ENCODE measurements at regions not wholly inside any gene's neighbourhood (a gene's known extent, or its start where the extent isn't known, plus 50 kb on each side); places are given as distances from the start of the nearest gene placed in this dataset.
"Not testable (repeated sequence)": the region's sequence is repeated elsewhere in the genome, so short reads cannot be mapped to it uniquely, and the experiment has no call there.

DNA sequence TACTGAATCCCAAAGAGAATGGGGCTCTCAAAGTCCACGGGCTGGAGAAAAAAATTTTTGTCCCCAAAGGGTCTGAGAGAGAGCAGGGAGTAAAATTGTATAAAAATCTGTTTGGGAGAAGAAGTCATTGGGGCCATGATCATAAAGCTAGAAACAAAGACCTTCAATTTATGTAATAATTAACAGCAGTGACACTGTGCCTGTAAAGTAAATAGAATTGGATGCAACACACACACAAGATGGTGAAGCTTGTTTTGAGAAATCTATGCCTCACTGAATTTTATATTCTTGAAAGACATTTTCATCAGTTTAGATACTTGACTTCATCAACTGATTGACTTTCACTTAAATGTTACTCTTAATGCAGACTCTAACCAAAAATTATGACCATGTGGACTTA is 600.5 kb upstream of the ADAMTS5 start:
- DNase-seq (ENCODE audit: low read depth), result no peak

DNA sequence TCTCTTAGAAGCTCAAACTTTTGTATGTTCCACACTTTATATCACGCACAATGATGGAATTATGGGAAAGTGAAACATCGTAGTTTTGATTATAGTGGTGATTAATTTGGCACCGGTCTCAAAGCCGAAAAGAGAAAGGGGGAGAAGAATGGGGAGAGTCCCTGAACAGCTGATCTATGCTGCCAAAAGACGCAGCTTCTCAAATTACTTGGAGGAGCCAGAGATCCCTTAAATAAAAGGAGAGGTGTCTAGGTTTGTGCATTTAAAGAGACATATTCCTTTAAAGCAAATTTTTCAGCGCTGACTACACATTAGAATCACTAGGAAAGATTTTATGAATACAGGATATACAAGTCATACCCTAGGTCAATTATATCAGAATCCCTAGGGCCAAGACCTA is 599.6 kb upstream of the ADAMTS5 start:
- no peak for DNase-seq (ENCODE audit: low read depth)

DNA sequence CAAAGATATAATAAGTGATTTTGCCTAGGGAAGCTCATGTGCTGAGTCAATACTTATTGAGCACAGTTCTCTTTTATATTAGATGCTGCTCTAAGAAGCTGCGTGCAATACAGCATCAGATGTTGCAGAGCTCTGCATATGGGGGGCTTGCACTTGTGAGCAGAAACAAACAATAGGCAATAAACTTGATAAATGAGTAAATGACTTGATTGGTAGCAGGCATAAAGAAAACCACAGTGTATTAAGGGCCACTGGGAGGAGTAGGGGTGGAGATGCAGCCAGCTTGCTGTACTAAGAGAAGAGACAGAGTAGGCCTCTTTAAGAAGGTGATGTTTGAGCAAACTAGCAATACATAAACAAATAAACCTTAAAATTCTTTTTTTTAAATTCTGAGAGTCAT is 598.5 kb upstream of the ADAMTS5 start:
- DNase-seq (ENCODE audit: low read depth), result no peak

DNA sequence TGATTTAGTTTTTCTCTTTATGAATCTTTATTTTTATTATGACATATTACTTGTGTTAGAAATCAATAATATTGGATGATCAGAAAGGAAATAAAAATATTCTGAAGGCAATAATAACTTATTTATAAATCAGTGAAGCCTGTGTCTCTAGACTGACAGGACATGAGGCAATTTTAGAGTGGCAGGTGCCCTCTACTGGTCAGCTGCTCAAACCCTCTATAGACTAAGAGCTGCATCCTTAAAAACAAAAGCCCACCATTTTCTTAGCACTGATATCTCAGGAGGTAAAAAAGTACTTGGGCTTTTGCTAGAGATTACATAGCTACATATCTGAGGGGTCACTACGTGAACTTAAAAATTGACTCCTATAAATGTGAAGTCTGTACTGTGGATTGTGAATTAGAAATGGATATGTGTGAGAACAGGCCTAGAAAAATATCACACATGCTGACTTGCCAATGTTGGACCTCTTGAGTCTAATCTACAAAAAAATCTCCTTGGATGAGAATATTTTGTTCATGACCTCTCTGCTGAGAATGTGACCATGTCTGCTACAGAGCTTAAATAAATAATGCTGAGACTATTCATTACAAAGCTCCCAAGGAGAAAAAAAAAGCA is 597.9 kb upstream of the ADAMTS5 start:
- no peak for DNase-seq (ENCODE audit: low read depth)

DNA sequence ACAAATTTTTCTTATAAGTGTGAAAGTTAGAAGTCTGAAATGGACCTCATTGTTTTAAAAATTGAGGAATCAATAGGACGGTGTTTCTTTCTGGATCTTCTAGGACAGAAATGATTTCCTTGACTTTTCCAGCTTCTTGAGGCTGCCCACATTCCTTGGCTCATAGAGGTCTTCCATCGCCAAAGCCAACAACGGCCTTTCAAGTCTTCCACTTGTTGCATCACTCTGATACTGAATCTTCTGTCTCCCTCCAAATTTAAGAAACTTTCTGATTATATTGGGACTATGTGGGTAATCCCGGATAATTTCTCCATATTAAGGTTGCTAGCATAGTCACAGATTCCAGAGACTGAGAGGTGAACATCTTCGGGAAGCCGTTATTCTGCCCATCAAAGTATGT is 595.4 kb upstream of the ADAMTS5 start:
- DNase-seq (ENCODE audit: low read depth), result no peak

DNA sequence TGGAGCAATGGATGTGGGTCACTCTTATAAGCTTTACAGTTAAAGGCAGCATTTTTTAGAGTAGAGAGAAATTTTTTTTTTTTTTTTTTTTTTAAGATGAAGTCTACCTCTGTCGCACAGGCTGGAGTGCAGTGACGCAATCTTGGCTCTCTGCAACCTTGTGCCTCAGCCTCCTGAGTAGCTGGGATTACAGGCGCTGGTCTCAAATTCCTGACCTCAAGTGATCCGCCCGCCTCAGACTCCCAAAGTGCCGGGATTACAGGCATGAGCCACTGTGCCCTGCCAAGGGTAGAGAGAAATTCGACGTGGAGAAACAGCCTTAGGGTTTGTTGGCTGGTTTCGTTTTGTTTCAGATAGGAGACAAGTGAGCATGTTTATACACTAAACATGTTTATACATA is 594.2 kb upstream of the ADAMTS5 start:
- DNase-seq (ENCODE audit: low read depth), result no peak

DNA sequence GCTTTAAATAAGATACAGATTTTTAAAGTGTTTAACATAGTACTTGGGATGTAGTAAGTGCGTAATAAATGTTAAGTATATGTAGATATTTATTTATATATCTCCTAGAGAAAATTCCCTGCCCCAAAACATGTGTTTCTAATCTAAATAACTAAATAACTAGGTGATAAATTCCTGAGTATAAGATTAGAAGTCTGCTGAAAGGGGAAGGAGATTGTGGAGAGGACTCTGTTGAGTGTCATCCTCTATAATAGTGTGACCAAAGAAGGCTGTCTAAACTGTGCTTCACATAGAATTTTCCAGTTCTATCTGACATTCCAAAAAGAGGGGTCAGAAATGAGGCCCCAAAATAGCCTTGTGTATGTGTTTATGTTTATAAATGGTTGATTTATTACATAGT is 590.5 kb upstream of the ADAMTS5 start:
- no peak for DNase-seq (ENCODE audit: low read depth)

DNA sequence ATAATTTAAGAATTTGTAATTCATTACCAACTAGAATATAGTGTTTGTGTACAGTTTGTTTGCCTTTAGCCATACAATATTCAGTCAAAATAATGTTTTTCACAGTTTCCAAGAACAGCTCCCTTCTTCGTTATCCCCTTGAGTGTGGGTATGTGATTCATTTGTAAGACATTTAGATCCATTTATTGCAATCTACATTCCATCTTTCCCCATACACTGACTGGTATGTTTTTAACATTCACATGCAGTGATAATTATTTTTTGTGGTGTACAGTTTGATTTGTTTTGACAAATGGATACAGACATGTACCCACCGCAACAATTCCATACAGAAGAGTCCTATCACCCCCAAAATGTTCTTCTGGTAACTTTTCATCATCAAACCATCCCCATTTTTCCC is 589.1 kb upstream of the ADAMTS5 start:
- DNase-seq (ENCODE audit: low read depth), result no peak

DNA sequence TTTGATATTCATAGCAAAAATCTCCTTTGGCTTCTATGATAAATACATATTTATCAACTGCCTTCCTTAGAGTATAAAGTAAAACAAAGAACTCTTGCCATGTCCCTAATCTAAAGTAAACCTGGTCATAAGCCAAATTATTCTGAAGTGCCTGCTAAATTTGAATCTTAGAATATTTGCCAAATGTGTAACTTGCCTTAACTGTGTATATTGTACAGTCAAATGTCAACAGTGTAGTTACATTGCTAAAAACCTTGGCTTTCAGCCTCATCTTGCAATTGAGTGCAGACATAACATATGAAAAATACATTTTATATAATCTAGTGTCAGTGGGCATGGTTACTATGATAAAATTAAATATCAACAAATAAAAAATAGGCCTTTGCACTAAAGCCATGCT is 583.4 kb upstream of the ADAMTS5 start:
- no peak for DNase-seq (ENCODE audit: low read depth)

DNA sequence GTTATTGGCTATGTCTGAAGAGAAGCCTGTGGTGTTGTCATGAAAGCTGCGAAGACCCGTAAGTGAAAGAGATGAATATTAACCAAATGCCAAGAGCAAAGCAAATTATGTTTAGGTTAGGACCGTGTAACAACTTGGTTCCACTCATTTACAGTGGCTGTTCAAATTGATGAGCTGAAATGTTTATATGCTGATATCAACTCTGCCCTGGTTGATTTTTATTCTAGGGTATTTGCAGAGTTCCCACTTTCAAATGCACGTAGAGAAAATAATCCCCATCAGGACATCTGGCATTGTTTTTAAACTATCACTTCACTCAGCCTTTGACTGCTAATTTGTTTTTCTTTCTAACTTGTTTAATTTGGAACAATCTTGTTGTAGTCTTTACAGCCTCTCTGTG is 581.6 kb upstream of the ADAMTS5 start:
- no peak for DNase-seq (ENCODE audit: low read depth)

DNA sequence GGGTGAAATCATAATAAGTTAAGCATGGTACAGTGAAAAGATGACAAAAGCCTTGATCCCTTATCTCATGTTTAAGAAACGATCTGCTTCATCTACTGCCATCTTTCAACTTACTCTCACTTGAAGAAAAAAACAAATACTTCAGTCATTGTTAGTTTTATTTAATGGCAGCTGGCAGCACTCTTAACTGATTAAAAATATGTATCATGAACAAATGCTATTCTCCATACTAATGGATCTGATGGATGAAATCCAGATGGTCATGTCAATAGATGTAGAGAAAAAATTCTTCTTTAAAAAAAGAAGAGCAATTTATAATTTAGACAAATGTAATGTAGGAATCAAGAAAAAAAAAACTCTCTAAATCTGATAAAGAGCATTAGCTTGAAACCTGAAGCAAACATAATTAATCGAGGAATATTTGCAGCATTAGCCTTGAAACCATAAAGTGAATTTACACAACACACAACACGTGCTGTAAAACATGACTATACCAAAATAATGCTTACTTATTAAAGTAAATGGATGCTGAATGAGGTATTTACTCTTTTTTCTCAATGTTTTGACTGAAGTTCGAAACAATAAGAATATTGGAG is 579.0 kb upstream of the ADAMTS5 start:
- DNase-seq (ENCODE audit: low read depth), result no peak

DNA sequence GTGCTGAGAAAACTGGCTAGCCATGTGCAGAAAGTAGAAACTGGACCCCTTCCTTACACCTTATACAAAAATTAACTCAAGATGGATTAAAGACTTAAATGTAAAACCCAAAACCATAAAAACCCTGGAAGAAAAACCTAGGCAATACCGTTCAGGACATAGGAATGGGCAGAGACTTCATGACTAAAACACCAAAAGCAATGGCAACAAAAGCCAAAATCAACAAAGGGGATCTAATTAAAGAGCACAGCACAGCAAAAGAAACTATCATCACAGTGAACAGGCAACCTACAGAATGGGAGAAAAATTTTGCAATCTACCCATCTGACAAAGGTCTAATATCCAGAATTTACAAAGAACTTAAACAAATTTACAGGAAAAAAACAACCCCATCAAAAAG is 575.2 kb upstream of the ADAMTS5 start:
- DNase-seq (ENCODE audit: low read depth), result not testable (repeated sequence)

DNA sequence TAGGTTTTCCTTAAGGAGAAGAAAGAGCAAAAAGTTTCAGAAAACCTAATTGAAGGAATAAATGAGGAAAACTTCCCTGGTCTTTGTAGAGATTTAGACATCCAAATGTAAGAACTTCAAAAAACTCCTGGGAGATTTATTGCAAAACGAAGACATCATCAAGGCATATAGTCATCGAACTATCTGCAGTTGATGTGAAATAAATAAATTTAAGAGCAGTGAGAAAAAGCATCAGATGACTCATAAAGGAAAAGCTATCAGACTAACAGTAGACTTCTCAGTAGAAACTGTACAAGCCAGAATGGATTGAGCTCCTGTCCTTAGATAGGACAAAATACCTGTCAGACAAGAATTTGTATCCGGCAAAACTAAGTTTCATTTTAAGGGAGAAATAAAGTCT is 569.4 kb upstream of the ADAMTS5 start:
- DNase-seq (ENCODE audit: low read depth), result no peak

DNA sequence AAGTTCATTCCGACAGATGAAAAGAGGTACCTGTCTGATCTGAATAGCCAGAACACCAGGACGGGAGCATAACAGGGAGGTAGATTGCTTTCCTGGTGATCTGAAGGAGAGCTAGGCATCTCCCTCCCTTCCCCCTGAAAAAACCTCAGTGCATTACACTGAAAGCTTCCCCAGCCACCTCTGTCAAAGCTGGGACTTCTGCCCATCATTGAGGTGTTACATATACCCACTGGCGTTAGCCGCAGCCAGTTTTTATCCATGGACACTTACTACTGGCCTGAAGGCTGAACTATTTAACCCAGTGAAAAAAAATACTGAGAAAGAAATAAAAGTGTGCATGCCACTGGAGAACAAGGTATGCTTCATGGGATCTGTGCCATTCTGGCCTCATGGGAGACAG is 568.3 kb upstream of the ADAMTS5 start:
- DNase-seq (ENCODE audit: low read depth), result no peak

DNA sequence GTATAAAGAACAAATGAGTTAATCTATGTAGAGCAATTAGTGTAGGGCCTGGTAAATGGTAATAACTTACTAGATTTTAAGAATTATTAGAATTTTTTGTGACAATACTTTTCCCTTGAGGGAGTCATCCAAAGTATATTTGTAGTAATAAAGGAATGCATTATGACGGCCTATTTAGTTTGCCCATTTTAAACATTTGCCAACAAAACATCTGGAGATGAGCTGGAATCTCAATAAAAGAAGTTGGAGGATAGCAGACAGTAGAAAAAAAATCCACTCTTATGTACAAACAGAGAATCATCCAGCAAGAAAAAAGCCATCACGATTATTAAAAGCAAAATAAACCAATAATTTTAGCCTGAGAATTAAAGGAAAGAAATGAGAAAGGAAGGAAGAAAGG is 567.3 kb upstream of the ADAMTS5 start:
- no peak for DNase-seq (ENCODE audit: low read depth)

DNA sequence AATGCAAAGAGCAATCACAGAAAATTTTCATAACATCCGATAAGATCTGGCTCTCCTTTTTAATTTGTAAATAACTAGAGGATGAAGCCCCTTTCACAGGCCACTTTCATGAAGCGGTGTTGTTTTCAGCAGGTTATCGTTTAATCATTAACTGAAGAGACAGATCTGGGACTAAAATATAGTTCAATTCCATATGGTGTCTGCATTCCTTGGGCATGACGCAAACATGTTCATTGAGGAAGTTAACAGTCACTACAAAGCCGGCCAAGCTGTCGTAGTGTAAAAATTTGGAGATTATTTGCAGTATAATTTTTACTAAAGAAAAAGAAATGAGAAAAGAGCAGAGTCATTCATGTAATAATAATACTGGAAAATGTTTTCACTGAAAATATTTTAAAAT is 565.2 kb upstream of the ADAMTS5 start:
- DNase-seq (ENCODE audit: low read depth), result no peak

DNA sequence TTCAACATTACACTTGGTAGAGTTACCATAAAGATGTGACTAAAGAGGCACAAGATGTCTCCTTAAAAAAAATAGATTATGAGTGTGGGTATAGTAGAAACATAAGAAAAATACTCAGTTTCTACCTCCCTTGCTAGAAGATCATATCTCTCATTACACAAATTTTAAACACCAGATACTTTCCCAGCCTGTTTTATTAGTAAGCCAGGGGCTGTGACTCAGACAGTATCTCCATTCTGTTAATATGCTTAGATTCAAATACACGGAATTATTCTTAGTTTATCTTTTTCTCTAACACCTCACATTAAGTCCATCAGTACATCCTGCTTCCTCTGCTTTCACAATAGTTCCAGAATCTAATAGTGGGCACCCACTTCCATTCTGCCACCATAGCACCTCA is 561.8 kb upstream of the ADAMTS5 start:
- DNase-seq (ENCODE audit: low read depth), result no peak

DNA sequence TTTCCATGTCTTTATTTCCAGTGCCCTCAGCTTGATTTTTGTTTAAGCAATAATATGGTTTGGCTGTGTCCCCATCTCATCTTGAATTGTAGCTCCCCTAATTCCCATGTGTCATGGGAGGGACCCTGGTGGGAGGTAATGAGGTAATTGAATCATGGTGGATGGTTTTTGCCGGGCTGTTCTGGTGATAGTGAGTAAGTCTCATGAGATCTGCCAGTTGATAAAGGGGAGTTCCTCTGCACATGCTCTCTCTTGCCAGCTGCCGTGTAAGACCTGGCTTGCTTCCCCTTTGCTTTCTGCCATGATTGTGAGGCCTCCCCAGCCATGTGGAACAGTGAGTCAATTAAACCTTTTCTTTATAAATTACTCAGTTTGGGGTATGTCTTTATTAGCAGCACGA is 559.6 kb upstream of the ADAMTS5 start:
- DNase-seq (ENCODE audit: low read depth), result no peak

DNA sequence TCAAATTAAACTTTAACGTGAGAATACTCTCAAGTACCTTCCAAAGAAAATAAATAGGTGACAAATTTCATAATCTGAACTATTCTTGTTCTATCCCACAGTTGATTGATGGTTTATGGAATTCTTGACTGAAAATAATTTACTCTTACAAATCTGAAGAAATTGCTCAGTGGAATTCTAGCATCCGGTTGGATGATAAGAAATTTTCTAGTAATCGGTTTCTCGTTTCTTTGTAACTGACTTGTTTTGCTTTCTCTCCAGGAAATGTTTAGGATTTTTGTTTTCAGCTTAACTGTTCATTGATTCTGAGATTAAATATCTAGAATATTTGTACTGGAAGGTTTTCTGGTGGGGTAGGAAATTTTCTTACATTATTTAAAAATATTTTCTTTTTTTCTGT is 558.9 kb upstream of the ADAMTS5 start:
- no peak for DNase-seq (ENCODE audit: low read depth)

DNA sequence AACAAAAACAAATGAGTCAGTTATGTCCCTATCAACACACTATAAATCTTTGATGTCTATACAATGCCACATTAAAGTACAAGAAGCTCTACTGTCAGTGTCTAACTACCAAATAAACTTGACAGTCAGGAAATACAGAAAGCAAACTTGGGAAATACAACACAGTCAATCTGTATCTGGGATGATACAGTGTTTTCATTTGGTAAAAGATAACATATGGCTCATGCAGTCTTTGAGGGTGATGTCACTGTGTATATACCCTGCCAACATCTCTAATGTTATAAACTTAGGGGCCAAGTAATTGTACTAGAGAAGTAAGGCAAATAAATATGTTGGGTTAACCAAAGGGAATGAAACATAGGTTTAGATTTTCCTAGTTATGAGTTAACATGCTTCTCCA is 552.5 kb upstream of the ADAMTS5 start:
- DNase-seq (ENCODE audit: low read depth), result no peak

DNA sequence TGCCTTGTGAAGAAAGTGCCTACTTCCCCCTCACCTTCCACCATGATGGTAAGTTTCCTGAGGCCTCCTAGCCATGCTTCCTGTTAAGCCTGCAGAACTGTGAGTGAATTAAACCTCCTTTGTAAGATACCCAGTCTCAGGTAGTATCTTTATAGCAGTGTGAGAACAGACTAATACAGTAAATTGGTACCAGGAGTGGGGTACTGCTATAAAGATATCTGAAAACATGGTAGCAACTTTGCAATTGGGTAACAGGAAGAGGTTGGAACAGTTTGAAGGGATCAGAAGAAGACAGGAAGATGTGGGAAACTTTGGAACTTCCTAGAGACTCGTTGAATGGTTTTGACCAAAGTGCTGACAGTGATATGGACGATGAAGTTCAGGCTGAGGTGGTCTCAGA is 550.3 kb upstream of the ADAMTS5 start:
- not testable (repeated sequence) for DNase-seq (ENCODE audit: low read depth)

DNA sequence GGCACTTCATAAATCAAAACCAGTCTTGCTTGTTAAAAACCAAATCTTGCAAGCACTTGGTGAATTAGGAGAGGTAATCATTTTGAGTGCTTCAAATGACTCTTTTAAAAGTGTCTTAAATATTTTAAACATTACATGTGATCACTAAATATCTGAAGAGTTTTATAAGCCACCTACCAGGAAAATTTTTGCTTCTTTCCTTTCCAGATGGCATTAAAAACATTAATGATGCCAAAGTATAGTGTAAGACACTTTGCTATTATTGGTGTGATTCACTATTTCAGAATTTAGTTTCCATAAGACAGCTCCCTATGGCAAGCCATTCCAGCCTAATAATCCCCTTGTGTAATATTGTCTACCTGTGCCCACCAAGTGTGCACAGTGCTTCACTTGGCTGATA is 548.8 kb upstream of the ADAMTS5 start:
- no peak for DNase-seq (ENCODE audit: low read depth)

DNA sequence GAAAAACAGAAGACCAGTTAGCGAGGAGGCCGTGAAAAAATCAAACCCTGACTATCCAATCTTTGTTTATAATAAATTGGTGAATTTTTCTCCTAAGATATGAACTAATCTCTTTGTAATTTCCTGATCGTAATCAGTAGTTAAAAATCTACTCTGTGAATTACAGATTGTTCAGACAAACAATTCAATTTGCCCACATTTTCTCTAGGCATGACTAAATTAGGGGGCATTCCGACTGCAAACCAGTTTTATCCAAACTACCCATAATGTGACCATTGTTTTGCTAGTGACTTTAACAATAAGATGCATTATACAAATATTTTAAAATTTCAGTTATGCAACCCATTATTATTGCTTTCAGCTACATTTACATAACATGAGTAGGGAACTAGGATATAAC is 546.9 kb upstream of the ADAMTS5 start:
- DNase-seq (ENCODE audit: low read depth), result no peak

DNA sequence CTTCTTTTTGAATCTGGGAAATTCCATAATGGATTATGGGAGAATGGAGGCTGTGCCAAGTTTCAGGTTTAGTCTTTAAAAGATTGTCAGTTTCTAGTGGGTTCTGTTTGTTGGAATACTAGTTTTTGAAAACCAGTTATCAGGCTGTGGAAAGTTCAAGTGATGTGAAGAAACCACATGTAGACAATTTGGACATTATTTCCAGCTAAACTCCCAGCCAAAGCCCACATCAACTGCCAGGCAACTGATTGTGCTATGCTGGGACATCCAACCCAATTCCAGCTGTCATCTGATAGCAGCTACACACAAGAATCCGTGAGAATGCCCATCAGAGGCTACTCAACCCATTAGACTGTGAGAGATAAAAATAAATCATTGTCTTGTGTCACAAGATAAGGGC is 546.1 kb upstream of the ADAMTS5 start:
- DNase-seq (ENCODE audit: low read depth), result no peak

DNA sequence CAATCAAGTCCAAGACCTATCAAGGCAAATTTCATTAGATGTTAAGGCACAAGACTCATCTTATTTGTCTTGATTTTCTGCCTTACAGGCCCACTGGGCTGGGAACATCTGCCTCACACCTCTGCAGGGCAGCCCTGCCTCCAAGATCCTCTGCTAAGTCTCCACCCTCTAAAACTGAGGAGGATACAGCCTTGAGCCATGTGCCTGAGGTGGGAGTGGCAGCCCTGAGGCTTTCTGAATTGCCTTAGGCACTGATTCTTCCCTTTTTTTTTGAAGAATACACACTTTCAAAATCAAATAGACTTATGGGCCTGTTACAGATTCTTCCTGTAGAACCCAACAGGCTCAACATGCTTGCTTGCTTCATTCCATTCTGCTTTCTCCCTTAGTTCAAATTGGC is 544.3 kb upstream of the ADAMTS5 start:
- no peak for DNase-seq (ENCODE audit: low read depth)

All from activated T-helper 1 cell treated with Interleukin-2 at 50 U/mL for 16 hours (primary cell).